Ishikawa (cell line): ENCODE measurements at regions not wholly inside any gene's neighbourhood (a gene's known extent, or its start where the extent isn't known, plus 50 kb on each side); places are given as distances from the start of the nearest gene placed in this dataset.

Experiments used
- CEBPB ChIP-seq: IDR thresholded peaks from 2 replicates; pipeline ENCODE4 v1.6.1; 2012
- EP300 ChIP-seq: IDR thresholded peaks from 2 replicates; pipeline ENCODE4 v1.6.1; 2012; ENCODE audit warnings: borderline replicate concordance
- TF ChIP-seq, protein P1 (sequence below): IDR thresholded peaks from 2 replicates; pipeline ENCODE4 v1.6.1; 2012

DNA sequence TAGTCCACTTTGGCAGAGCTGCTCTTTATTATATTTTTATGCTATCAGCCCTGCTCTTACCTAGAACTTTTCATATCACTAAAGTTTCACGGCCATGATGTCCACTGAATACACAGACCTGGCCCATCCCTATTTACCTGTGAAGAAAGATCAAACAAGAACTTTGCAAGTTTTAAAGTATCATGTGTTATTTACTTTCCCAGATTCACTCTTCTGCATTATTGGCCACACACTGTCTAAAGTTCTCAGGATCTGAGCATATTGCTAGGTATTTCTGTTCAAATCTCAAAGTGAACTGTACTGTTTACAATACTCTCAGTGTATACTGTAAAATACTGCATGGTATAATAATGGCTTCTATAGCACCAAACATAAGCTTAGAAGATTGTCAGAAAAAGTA lies 405.2 kb downstream of the KLF12 start:
- no peak for TF ChIP-seq EP300
- TF ChIP-seq, protein P1, sequence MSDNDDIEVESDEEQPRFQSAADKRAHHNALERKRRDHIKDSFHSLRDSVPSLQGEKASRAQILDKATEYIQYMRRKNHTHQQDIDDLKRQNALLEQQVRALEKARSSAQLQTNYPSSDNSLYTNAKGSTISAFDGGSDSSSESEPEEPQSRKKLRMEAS, result no peak
- TF ChIP-seq CEBPB, result no peak
